H1 (cell line): ENCODE measurements at regions not wholly inside any gene's neighbourhood (a gene's known extent, or its start where the extent isn't known, plus 50 kb on each side); places are given as distances from the start of the nearest gene placed in this dataset.
A peak's percentile ranks its signal among the peaks of the same experiment; 100 is the strongest.

Source experiments
- CTCF ChIA-PET: fragments of 300-600 bp; sonication (Branson Sonifier 250); formaldehyde crosslinking; loops from one replicate; lab custom pipeline; 2021; ENCODE audit not compliant: partially characterized antibody; lab: Charles Lee
- POLR2A ChIA-PET: fragments of 300-600 bp; sonication (Branson Sonifier 250); formaldehyde crosslinking; loops from one replicate; lab custom pipeline; 2021; ENCODE audit warnings: inconsistent platforms; ENCODE audit not compliant: partially characterized antibody; lab: Charles Lee
- DNase-seq, 2 experiments: peaks; one replicate each; pipeline versions ENCODE4 v3.0.0 to v3.0.0-alpha.2; 2010 to 2022; ENCODE audit warnings: low spot score in 2 of 2, low read depth in 1 of 2, mixed read lengths in 1 of 2
- FAIRE-seq: peaks from 2 replicates; lab custom pipeline; 2011; peaks lifted over from hg19 to GRCh38; lab: Jason Lieb, UNC
- H2AFZ ChIP-seq: 2 replicates; pipeline ENCODE4 v1.8.1; 2012; ENCODE audit warnings: low read length, inconsistent platforms
- H2AK5ac ChIP-seq: 2 replicates; pipeline ENCODE4 v1.6.1; 2013; ENCODE audit warnings: low read depth, low read length
- H2BK120ac ChIP-seq: replicated peaks from 2 replicates; pipeline ENCODE3; 2013; ENCODE audit warnings: low read depth, low read length, inconsistent platforms
- H2BK12ac ChIP-seq: 2 replicates; pipeline ENCODE4 v1.6.1; 2013; ENCODE audit warnings: low read depth, low read length
- H2BK15ac ChIP-seq: 2 replicates; pipeline ENCODE4 v1.6.1; 2013; ENCODE audit warnings: low read length
- H2BK20ac ChIP-seq: 2 replicates; pipeline ENCODE4 v1.6.1; 2013; ENCODE audit warnings: low read length
- H2BK5ac ChIP-seq: 2 replicates; pipeline ENCODE4 v1.6.1; 2013; ENCODE audit warnings: low read depth, low read length
- H3K14ac ChIP-seq: 2 replicates; pipeline ENCODE4 v1.6.1; 2013; ENCODE audit warnings: inconsistent platforms; ENCODE audit not compliant: insufficient read length
- H3K18ac ChIP-seq: 2 replicates; pipeline ENCODE4 v1.6.1; 2013; ENCODE audit warnings: low read length; ENCODE audit errors: extremely low read depth
- H3K23ac ChIP-seq: 2 replicates; pipeline ENCODE4 v1.6.1; 2013; ENCODE audit warnings: inconsistent platforms; ENCODE audit not compliant: insufficient read length
- H3K23me2 ChIP-seq: 2 replicates; pipeline ENCODE4 v1.6.1; 2013; ENCODE audit warnings: low read depth, low read length
- H3K27ac ChIP-seq: 2 replicates; pipeline ENCODE4 v1.6.1; 2011; ENCODE audit warnings: low read depth, low read length, inconsistent platforms
- H3K27me3 ChIP-seq, 4 experiments: replicated peaks in 1 of 4; 1 replicate in 1 of 4; 2 replicates in 3 of 4; pipeline versions ENCODE4 v1.6.1 to v1.8.1; 2011 to 2013; ENCODE audit warnings: low read length in 3 of 4, mild to moderate bottlenecking in 3 of 4, inconsistent platforms in 2 of 4, mixed read lengths in 2 of 4, moderate library complexity in 1 of 4; ENCODE audit not compliant: control insufficient read depth in 3 of 4, insufficient read depth in 3 of 4; ENCODE audit errors: extremely low read depth in 1 of 4
- H3K36me3 ChIP-seq, 4 experiments: 2 replicates each; pipeline versions ENCODE4 v1.6.1 to v1.8.1; 2011 to 2013; ENCODE audit warnings: mild to moderate bottlenecking in 4 of 4, low read length in 3 of 4, moderate library complexity in 2 of 4, control low read depth in 1 of 4, inconsistent platforms in 1 of 4; ENCODE audit not compliant: insufficient read depth in 4 of 4, control insufficient read depth in 2 of 4
- H3K4ac ChIP-seq: replicated peaks from 2 replicates; pipeline ENCODE3; 2013; ENCODE audit warnings: low read length, low read depth, mixed read lengths, inconsistent platforms; ENCODE audit not compliant: insufficient read length
- H3K4me1 ChIP-seq, 4 experiments: replicated peaks in 1 of 4; 1 replicate in 1 of 4; 2 replicates in 3 of 4; pipeline versions ENCODE4 v1.6.1 to v1.8.1; 2011 to 2013; ENCODE audit warnings: low read length in 3 of 4, inconsistent platforms in 2 of 4, mixed read lengths in 1 of 4; ENCODE audit not compliant: insufficient read depth in 4 of 4, control insufficient read depth in 3 of 4
- H3K4me2 ChIP-seq, 2 experiments: 2 replicates each; pipeline versions ENCODE4 v1.6.1 to v1.8.1; 2011 to 2013; ENCODE audit warnings: low read depth in 2 of 2, low read length in 2 of 2, control low read depth in 1 of 2, inconsistent platforms in 1 of 2, mild to moderate bottlenecking in 1 of 2; ENCODE audit not compliant: insufficient read depth in 1 of 2
- H3K4me3 ChIP-seq, 4 experiments: fragments of 200-600, 300-600 bp in 1 of 4; sonication (generic), shearing (Covaris generic), sonication (Bioruptor Twin) in 1 of 4; 2 replicates each; pipeline versions ENCODE4 v1.5.1 to v1.8.1; 2011 to 2016; ENCODE audit warnings: low read length in 4 of 4, low read depth in 3 of 4, control low read depth in 2 of 4, inconsistent platforms in 2 of 4, mild to moderate bottlenecking in 2 of 4, mixed read lengths in 1 of 4, moderate library complexity in 1 of 4; ENCODE audit not compliant: insufficient read depth in 2 of 4; ENCODE audit errors: extremely low read depth in 1 of 4
- H3K56ac ChIP-seq: replicated peaks from 2 replicates; pipeline ENCODE3; 2013; ENCODE audit warnings: low read depth, mild to moderate bottlenecking, mixed read lengths, low read length, inconsistent platforms; ENCODE audit not compliant: insufficient read length
- H3K79me1 ChIP-seq: 2 replicates; pipeline ENCODE4 v1.6.1; 2013; ENCODE audit warnings: low read depth, low read length, control low read depth
- H3K79me2 ChIP-seq, 2 experiments: 2 replicates each; pipeline versions ENCODE4 v1.6.1 to v1.8.1; 2012 to 2013; ENCODE audit warnings: low read length in 2 of 2, mild to moderate bottlenecking in 2 of 2, inconsistent platforms in 1 of 2; ENCODE audit not compliant: insufficient read depth in 2 of 2, control insufficient read depth in 1 of 2
- H3K9ac ChIP-seq, 4 experiments: replicated peaks in 1 of 4; 1 replicate in 1 of 4; 2 replicates in 3 of 4; pipeline versions ENCODE4 v1.6.1 to v1.8.1; 2011 to 2013; ENCODE audit warnings: low read depth in 3 of 4, low read length in 3 of 4, control low read depth in 2 of 4, mild to moderate bottlenecking in 2 of 4, moderate library complexity in 2 of 4, inconsistent platforms in 1 of 4; ENCODE audit errors: extremely low read depth in 1 of 4
- H3K9me3 ChIP-seq, 2 experiments: 2 replicates each; pipeline versions ENCODE4 v1.6.1 to v1.8.1; 2012 to 2013; ENCODE audit warnings: mild to moderate bottlenecking in 2 of 2, moderate library complexity in 2 of 2, control low read depth in 1 of 2, inconsistent platforms in 1 of 2, low read depth in 1 of 2, low read length in 1 of 2, mixed read lengths in 1 of 2; ENCODE audit not compliant: insufficient read depth in 2 of 2
- H4K20me1 ChIP-seq, 2 experiments: replicated peaks in 1 of 2; 2 replicates each; pipeline versions ENCODE3 to v1.8.1; 2011 to 2013; ENCODE audit warnings: inconsistent platforms in 2 of 2, low read length in 2 of 2, mild to moderate bottlenecking in 1 of 2; ENCODE audit not compliant: insufficient read depth in 2 of 2, control insufficient read depth in 1 of 2
- H4K5ac ChIP-seq: 2 replicates; pipeline ENCODE4 v1.6.1; 2013; ENCODE audit warnings: low read length, low read depth, mixed read lengths, inconsistent platforms; ENCODE audit not compliant: insufficient read length
- H4K8ac ChIP-seq: 2 replicates; pipeline ENCODE4 v1.8.0; 2013; ENCODE audit warnings: mild to moderate bottlenecking, moderate library complexity, low read length, inconsistent platforms; ENCODE audit not compliant: insufficient read depth; ENCODE audit errors: extremely low read depth
- H4K91ac ChIP-seq: replicated peaks from 2 replicates; pipeline ENCODE3; 2013; ENCODE audit warnings: low read length, mixed read lengths, inconsistent platforms; ENCODE audit not compliant: insufficient read length
- CEBPB ChIP-seq: IDR thresholded peaks from 2 replicates; pipeline ENCODE4 v1.6.1; 2012; ENCODE audit warnings: low read depth, low read length
- SIX5 ChIP-seq: IDR thresholded peaks from 2 replicates; pipeline ENCODE4 v1.6.1; 2011; ENCODE audit warnings: mild to moderate bottlenecking, low read depth, low read length
- TBP ChIP-seq: IDR thresholded peaks from 2 replicates; pipeline ENCODE4 v1.6.1; 2011; ENCODE audit warnings: low read depth, low read length, improper control_type of control experiment
- WGBS, 2 experiments: shearing (Covaris generic) in 1 of 2; methylation state at CpG; one replicate each; pipeline versions ENCODE4 v1.1.6 to v1.1.7; 2013 to 2015; ENCODE audit warnings: low lambda C conversion rate in 2 of 2, mixed read lengths in 2 of 2, inconsistent platforms in 1 of 2, low coverage in 1 of 2, missing lambda C conversion rate in 1 of 2; ENCODE audit not compliant: insufficient replicate concordance in 2 of 2, insufficient coverage in 1 of 2, insufficient read length in 1 of 2; ENCODE audit errors: extremely low coverage in 1 of 2, missing lambda C conversion rate in 1 of 2; 5-methylcytosine and 5-hydroxymethylcytosine counted together

- Histone ChIP-seq H3K4me1 (no peaks in the 10 kb centered on the region), H3K56ac (no peak overlapping the region), H3K18ac (no peak overlapping the region), H3K14ac (no peak overlapping the region), H3K23ac (no peak overlapping the region), H2BK15ac (no peak overlapping the region), H4K20me1 (no peaks in the 10 kb centered on the region), H4K91ac (no peak overlapping the region), H2AK5ac (no peak overlapping the region), H3K4ac (no peak overlapping the region), H3K36me3 (no peaks in the 10 kb centered on the region; a peak in 1 of 8 replicates), H3K4me3 (no peak overlapping the region), H3K27me3 (no peaks in the 10 kb centered on the region), H3K79me2 (no peaks in the 10 kb centered on the region), H2AFZ (no peak overlapping the region), H2BK120ac (no peak overlapping the region), H4K8ac (no peak overlapping the region), H3K9me3 (peaks cover 0 to 3% of the 10 kb centered on the region in 2 experiments; a peak in 1 of 4 replicates), H2BK5ac (no peak overlapping the region), H3K9ac (no peak overlapping the region), H3K23me2 (peaks cover 4% of the 10 kb centered on the region; the same call in 1 of the 2 replicates), H2BK12ac (no peak overlapping the region), H2BK20ac (no peak overlapping the region), H4K5ac (no peak overlapping the region), H3K4me2 (no peak overlapping the region), H3K79me1 (no peaks in the 10 kb centered on the region), H3K27ac (no peak overlapping the region)
- ChIA-PET POLR2A (no interaction called here), CTCF (no interaction called here)
- WGBS, 2 experiments = 84% methylated on average over 2 of the region's 2 CpGs; no CpG with 5 or more reads in 1 of the 2 experiments
- FAIRE-seq (no peak), DNase-seq (no peak)
- TF ChIP-seq CEBPB (peak; percentile 70), TBP (no peak), SIX5 (peak; percentile 57)
These were observed 153.6 kb downstream of the C16orf95 start for GRCh38 chr16:87163637-87164036.
